Tibial nerve (tissue), 3 donors: ENCODE measurements at regions not wholly inside any gene's neighbourhood (a gene's known extent, or its start where the extent isn't known, plus 50 kb on each side); places are given as distances from the start of the nearest gene placed in this dataset.

Experiments used
- POLR2A ChIP-seq, 2 donors: fragments of 450-650 bp; IDR thresholded peaks; one replicate each; pipeline ENCODE4 v1.6.1; 2017; ENCODE audit warnings: antibody characterized with exemption in 2 of 2, mild to moderate bottlenecking in 2 of 2, moderate library complexity in 2 of 2
- TF ChIP-seq, protein P1 (sequence below), 5 experiments: fragments of 200-600 bp in 3 of 5; fragments of 450-650 bp in 2 of 5; sonication (generic) in 3 of 5; IDR thresholded peaks; one replicate each; pipeline ENCODE4 v1.5.1; 2016 to 2019; ENCODE audit warnings: antibody characterized with exemption in 5 of 5, mild to moderate bottlenecking in 3 of 5, moderate library complexity in 2 of 5

GRCh38 chr4:85132117-85132516 is 165.6 kb upstream of the WDFY3 start:
- TF ChIP-seq, protein P1, sequence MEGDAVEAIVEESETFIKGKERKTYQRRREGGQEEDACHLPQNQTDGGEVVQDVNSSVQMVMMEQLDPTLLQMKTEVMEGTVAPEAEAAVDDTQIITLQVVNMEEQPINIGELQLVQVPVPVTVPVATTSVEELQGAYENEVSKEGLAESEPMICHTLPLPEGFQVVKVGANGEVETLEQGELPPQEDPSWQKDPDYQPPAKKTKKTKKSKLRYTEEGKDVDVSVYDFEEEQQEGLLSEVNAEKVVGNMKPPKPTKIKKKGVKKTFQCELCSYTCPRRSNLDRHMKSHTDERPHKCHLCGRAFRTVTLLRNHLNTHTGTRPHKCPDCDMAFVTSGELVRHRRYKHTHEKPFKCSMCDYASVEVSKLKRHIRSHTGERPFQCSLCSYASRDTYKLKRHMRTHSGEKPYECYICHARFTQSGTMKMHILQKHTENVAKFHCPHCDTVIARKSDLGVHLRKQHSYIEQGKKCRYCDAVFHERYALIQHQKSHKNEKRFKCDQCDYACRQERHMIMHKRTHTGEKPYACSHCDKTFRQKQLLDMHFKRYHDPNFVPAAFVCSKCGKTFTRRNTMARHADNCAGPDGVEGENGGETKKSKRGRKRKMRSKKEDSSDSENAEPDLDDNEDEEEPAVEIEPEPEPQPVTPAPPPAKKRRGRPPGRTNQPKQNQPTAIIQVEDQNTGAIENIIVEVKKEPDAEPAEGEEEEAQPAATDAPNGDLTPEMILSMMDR (IDR thresholded peaks at IDR 0.05): no peak
- TF ChIP-seq POLR2A (IDR thresholded peaks at IDR 0.05): no peak
